ENCODE measurements at regions not wholly inside any gene's neighbourhood (a gene's known extent, or its start where the extent isn't known, plus 50 kb on each side); places are given as distances from the start of the nearest gene placed in this dataset.

DNA sequence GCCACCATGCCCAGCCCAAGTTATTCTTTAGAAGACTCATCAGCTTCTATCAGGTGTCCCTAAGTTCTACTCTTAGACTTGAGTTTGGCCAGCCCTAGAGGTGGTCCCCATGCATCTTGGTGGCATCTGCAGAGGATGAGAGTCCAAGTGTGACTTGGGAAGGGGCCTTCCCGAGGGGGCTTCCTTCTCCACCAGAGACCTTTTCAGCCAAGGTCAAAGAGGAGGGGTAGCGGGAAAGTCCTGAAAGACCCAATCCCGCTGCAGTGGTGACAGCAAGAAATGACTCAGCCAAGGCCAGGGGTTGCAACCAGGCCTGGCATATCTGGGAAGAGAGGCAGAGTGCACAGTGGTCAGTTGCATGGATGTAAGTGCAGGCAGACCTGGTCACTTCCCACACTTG lies 61.7 kb upstream of the MGMT start (continued):
- TF ChIP-seq, protein P1, sequence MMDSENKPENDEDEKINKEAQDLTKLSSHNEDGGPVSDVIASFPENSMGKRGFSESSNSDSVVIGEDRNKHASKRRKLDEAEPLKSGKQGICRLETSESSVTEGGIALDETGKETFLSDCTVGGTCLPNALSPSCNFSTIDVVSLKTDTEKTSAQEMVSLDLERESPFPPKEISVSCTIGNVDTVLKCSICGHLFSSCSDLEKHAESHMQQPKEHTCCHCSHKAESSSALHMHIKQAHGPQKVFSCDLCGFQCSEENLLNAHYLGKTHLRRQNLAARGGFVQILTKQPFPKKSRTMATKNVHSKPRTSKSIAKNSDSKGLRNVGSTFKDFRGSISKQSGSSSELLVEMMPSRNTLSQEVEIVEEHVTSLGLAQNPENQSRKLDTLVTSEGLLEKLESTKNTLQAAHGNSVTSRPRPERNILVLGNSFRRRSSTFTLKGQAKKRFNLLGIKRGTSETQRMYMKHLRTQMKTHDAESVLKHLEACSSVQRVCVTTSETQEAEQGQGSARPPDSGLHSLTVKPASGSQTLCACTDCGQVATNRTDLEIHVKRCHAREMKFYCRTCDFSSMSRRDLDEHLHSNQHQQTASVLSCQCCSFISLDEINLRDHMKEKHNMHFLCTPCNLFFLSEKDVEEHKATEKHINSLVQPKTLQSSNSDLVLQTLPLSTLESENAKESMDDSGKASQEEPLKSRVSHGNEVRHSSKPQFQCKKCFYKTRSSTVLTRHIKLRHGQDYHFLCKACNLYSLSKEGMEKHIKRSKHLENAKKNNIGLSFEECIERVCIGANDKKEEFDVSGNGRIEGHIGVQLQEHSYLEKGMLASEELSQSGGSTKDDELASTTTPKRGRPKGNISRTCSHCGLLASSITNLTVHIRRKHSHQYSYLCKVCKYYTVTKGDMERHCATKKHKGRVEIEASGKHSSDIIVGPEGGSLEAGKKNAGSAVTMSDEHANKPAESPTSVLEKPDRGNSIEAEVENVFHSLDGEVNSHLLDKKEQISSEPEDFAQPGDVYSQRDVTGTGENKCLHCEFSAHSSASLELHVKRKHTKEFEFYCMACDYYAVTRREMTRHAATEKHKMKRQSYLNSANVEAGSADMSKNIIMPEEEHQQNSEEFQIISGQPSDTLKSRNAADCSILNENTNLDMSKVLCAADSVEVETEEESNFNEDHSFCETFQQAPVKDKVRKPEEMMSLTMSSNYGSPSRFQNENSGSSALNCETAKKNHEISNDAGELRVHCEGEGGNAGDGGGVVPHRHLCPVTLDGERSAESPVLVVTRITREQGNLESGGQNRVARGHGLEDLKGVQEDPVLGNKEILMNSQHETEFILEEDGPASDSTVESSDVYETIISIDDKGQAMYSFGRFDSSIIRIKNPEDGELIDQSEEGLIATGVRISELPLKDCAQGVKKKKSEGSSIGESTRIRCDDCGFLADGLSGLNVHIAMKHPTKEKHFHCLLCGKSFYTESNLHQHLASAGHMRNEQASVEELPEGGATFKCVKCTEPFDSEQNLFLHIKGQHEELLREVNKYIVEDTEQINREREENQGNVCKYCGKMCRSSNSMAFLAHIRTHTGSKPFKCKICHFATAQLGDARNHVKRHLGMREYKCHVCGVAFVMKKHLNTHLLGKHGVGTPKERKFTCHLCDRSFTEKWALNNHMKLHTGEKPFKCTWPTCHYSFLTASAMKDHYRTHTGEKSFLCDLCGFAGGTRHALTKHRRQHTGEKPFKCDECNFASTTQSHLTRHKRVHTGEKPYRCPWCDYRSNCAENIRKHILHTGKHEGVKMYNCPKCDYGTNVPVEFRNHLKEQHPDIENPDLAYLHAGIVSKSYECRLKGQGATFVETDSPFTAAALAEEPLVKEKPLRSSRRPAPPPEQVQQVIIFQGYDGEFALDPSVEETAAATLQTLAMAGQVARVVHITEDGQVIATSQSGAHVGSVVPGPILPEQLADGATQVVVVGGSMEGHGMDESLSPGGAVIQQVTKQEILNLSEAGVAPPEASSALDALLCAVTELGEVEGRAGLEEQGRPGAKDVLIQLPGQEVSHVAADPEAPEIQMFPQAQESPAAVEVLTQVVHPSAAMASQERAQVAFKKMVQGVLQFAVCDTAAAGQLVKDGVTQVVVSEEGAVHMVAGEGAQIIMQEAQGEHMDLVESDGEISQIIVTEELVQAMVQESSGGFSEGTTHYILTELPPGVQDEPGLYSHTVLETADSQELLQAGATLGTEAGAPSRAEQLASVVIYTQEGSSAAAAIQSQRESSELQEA (CRISPR knock-in tag; IDR thresholded peaks at IDR 0.05; ENCODE audit: not compliant biosample characterization) = no peak
- TF ChIP-seq TOE1 (CRISPR knock-in tag; IDR thresholded peaks at IDR 0.05) = no peak
- no peak for TF ChIP-seq HOXA5 (CRISPR knock-in tag; IDR thresholded peaks at IDR 0.05)
- TF ChIP-seq SRSF1 (optimal IDR thresholded peaks at IDR 0.05; ENCODE audit: low read depth, low read length) = no peak
- TF ChIP-seq, protein P2, sequence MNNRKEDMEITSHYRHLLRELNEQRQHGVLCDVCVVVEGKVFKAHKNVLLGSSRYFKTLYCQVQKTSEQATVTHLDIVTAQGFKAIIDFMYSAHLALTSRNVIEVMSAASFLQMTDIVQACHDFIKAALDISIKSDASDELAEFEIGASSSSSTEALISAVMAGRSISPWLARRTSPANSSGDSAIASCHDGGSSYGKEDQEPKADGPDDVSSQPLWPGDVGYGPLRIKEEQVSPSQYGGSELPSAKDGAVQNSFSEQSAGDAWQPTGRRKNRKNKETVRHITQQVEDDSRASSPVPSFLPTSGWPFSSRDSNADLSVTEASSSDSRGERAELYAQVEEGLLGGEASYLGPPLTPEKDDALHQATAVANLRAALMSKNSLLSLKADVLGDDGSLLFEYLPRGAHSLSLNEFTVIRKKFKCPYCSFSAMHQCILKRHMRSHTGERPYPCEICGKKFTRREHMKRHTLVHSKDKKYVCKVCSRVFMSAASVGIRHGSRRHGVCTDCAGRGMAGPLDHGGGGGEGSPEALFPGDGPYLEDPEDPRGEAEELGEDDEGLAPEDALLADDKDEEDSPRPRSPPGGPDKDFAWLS (CRISPR knock-in tag; IDR thresholded peaks at IDR 0.05; ENCODE audit: borderline replicate concordance) = no peak
- TF ChIP-seq, protein P3, sequence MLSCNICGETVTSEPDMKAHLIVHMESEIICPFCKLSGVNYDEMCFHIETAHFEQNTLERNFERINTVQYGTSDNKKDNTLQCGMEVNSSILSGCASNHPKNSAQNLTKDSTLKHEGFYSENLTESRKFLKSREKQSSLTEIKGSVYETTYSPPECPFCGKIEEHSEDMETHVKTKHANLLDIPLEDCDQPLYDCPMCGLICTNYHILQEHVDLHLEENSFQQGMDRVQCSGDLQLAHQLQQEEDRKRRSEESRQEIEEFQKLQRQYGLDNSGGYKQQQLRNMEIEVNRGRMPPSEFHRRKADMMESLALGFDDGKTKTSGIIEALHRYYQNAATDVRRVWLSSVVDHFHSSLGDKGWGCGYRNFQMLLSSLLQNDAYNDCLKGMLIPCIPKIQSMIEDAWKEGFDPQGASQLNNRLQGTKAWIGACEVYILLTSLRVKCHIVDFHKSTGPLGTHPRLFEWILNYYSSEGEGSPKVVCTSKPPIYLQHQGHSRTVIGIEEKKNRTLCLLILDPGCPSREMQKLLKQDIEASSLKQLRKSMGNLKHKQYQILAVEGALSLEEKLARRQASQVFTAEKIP (CRISPR knock-in tag; IDR thresholded peaks at IDR 0.05; ENCODE audit: borderline replicate concordance) = no peak
- TF ChIP-seq, protein P4, sequence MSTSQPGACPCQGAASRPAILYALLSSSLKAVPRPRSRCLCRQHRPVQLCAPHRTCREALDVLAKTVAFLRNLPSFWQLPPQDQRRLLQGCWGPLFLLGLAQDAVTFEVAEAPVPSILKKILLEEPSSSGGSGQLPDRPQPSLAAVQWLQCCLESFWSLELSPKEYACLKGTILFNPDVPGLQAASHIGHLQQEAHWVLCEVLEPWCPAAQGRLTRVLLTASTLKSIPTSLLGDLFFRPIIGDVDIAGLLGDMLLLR (CRISPR knock-in tag; IDR thresholded peaks at IDR 0.05) = no peak
- TF ChIP-seq, protein P5, sequence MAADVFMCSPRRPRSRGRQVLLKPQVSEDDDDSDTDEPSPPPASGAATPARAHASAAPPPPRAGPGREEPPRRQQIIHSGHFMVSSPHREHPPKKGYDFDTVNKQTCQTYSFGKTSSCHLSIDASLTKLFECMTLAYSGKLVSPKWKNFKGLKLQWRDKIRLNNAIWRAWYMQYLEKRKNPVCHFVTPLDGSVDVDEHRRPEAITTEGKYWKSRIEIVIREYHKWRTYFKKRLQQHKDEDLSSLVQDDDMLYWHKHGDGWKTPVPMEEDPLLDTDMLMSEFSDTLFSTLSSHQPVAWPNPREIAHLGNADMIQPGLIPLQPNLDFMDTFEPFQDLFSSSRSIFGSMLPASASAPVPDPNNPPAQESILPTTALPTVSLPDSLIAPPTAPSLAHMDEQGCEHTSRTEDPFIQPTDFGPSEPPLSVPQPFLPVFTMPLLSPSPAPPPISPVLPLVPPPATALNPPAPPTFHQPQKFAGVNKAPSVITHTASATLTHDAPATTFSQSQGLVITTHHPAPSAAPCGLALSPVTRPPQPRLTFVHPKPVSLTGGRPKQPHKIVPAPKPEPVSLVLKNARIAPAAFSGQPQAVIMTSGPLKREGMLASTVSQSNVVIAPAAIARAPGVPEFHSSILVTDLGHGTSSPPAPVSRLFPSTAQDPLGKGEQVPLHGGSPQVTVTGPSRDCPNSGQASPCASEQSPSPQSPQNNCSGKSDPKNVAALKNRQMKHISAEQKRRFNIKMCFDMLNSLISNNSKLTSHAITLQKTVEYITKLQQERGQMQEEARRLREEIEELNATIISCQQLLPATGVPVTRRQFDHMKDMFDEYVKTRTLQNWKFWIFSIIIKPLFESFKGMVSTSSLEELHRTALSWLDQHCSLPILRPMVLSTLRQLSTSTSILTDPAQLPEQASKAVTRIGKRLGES (CRISPR knock-in tag; IDR thresholded peaks at IDR 0.05; ENCODE audit: borderline replicate concordance) = no peak

Data from HepG2 (cell line).